Fibroblast of mammary gland (primary cell): ENCODE measurements at regions not wholly inside any gene's neighbourhood (a gene's known extent, or its start where the extent isn't known, plus 50 kb on each side); places are given as distances from the start of the nearest gene placed in this dataset.

Experiments used
- DNase-seq: peaks from one replicate; pipeline ENCODE4 v3.0.0-alpha.2; 2010; ENCODE audit warnings: low read depth
- H3K4me3 ChIP-seq: 2 replicates; pipeline ENCODE4 v1.5.1; 2011; ENCODE audit warnings: low read depth, mild to moderate bottlenecking, low read length, moderate library complexity; ENCODE audit not compliant: control insufficient read depth
- CTCF ChIP-seq: conservative IDR thresholded peaks from 2 replicates; pipeline ENCODE4 v1.5.1; 2011; ENCODE audit warnings: low read depth, low read length, inconsistent platforms; ENCODE audit not compliant: control insufficient read depth, insufficient read depth

GRCh38 chr2:215718436-215718835 lies 282.6 kb upstream of the FN1 start:
- H3K4me3 ChIP-seq, result no peak overlapping the region
- DNase-seq, result no peak
- TF ChIP-seq CTCF, result no peak

GRCh38 chr2:215717501-215718381 lies 281.9 kb upstream of the FN1 start:
- H3K4me3 ChIP-seq, result no peak overlapping the region
- peak; percentile 53 for DNase-seq

GRCh38 chr2:215716956-215717355 lies 281.1 kb upstream of the FN1 start:
- no peak for TF ChIP-seq CTCF
- peak; percentile 87 for DNase-seq
- H3K4me3 ChIP-seq, result no peak overlapping the region

More at GRCh38 chr2:215717501-215718381, 281.9 kb upstream of the FN1 start:
- TF ChIP-seq CTCF, result no peak

- DNase-seq, result peak; percentile 90
- no peak for TF ChIP-seq CTCF
- no peak overlapping the region for H3K4me3 ChIP-seq
Measured at GRCh38 chr2:215712871-215713790, 277.3 kb upstream of the FN1 start.

GRCh38 chr2:215712219-215712868 lies 276.5 kb upstream of the FN1 start:
- no peak overlapping the region for H3K4me3 ChIP-seq
- peak; percentile 56 for DNase-seq
- TF ChIP-seq CTCF, result no peak

- no peak for TF ChIP-seq CTCF
Measured at GRCh38 chr2:215711471-215712034, 275.7 kb upstream of the FN1 start.

More at GRCh38 chr2:215711471-215712034, 275.7 kb upstream of the FN1 start:
- H3K4me3 ChIP-seq, result no peak overlapping the region
- DNase-seq, result peak; percentile 88
